ENCODE measurements at regions not wholly inside any gene's neighbourhood (a gene's known extent, or its start where the extent isn't known, plus 50 kb on each side); places are given as distances from the start of the nearest gene placed in this dataset.

DNA sequence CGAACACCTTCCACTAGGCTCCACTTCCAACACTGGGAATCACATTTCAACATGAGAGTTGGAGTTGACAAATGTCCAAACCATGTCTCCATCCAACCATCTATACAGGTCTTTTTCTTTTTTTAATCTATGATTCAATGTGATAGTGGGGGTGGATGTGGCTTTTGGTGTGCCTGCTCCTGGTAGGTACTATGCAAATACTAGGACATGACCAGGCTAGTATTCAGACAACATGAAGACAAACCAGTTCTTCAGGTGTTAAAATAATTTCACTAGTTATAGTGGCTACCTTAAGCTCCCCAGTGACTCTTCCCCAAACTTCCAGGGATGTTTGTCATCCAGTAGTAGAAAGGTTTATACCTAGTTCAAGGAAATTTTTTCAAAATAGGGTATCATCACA lies 387.5 kb downstream of the CDH2 start:
- ATAC-seq: no peak
- peaks cover 22 to 27% of the 10 kb centered on the region in 2 donors for H3K9me3 Mint-ChIP-seq
- H3K36me3 Mint-ChIP-seq: peaks cover 10 to 21% of the 10 kb centered on the region in 2 donors
- H3K27ac Mint-ChIP-seq: no peak overlapping the region
- DNase-seq (ENCODE audit: low spot score in 2 of 2): no peak

- peaks cover 23 to 29% of the 10 kb centered on the region in 2 donors for H3K9me3 Mint-ChIP-seq
- ATAC-seq: no peak
- no peak for DNase-seq (ENCODE audit: low spot score in 2 of 2)
- H3K27ac Mint-ChIP-seq: no peak overlapping the region
- H3K36me3 Mint-ChIP-seq: peaks cover 10 to 21% of the 10 kb centered on the region in 2 donors
These were observed 389.4 kb downstream of the CDH2 start for GRCh38 chr18:27787547-27787946.

DNA sequence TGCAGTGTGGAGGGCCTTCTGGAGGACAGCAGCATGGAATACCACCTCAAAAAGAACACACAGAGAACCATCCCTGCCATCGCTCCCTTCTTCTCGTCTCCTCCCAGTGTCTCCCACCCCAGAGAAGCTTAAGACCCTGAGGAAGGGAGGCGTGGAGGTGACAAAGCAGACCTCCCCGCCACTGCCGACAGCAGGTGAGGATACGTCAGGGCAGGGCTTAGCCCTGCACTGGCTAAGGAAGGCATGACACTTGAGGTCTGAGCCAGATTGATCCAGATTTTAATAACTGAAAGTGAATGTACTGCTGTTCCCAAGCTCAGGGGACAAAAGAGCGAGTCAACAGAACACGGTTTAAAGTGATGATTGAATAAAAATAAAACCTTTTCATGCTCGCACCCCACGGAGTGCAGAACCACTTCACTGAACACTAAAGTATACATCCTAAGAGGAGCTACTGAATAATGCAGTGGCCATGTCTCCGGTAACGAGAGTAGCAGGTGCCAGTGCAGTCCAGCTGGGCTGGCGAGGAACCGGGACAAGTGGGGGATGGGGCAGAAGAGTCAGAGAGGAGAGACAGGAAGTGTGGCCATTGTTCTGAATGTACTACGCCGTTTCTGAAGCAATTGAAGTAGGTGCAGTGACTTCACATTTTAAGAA lies 391.0 kb downstream of the CDH2 start:
- Mint-ChIP-seq H3K36me3 (peaks cover 10 to 21% of the 10 kb centered on the region in 2 donors), H3K27ac (no peak overlapping the region), H3K9me3 (peaks cover 23 to 29% of the 10 kb centered on the region in 2 donors)
- no peak for ATAC-seq
- DNase-seq (ENCODE audit: low spot score in 2 of 2): no peak

DNA sequence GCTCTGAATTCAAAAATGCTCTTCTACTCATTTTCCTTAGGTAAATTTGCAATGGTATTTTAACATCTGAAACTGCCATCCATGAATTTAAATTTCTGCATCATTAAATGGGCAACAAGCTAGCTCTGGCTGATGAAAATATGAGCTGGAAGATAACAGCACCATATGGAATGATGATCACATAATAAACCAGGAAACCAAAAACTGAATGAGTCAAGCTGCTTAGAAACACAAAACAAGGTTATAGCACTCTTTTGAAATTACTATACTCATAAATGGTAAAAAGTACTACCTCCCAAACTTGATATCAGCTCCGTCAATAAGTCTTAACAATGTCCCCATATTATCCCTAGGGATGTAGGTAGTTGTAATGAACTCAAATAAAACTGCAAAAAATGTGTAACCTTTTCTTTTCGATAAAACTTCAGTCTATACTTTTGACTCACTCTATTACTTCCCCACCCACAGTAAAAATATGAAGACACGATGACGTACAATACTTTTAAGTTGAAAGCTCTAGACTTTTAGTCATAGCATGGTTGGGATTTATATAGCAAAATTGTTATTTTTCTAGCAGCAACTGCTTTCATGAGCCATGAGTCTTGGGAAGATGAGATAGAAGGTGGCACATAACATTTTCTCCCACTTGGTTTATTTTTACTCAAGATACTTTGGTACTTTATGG lies 396.7 kb downstream of the CDH2 start:
- no peak for ATAC-seq

DNA sequence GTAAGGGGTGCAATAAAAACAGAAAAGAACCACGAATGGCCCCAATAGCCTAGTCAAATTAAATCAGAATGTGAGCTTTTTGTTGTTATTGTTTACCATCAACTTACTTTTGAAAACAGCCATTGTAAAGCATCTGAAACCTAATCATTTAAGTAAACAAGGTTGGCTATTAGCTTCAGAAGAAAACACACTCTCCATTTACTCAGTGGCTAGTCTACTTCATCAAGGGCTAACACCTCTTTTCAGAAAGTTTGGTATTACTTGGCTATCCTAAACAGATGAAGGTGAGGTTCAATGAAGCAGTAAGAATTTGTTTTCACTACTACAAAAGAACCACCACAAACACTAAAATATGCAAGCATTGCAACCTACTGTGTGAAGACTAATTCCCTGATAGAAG lies 398.0 kb downstream of the CDH2 start:
- H3K9me3 Mint-ChIP-seq: peaks cover 5 to 17% of the 10 kb centered on the region in 2 donors
- DNase-seq (ENCODE audit: low spot score in 2 of 2) (no peak), ATAC-seq (no peak)

More for the DNA sequence above, 396.7 kb downstream of the CDH2 start:
- no peaks in the 10 kb centered on the region for H3K36me3 Mint-ChIP-seq
- no peak overlapping the region for H3K27ac Mint-ChIP-seq
- peaks cover 5 to 14% of the 10 kb centered on the region in 2 donors for H3K9me3 Mint-ChIP-seq
- DNase-seq (ENCODE audit: low spot score in 2 of 2): no peak

DNA sequence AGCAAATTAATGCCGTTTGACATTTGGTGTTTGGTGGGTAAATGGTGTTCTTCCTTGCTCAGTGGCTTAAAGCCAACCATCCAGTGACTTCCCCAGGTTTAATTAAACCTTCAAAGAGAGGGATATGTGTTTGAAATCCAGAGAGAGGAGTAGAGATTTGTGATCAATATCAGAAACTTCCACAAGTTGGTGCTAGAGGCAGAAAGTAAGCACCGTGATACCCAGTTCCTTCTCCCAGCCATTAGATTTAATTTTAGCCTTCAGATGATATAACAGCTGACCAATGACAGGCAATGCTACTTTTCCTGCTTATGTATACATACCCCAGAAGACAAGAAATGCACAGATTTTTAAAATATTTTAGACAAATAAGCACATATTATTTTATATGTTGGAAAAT lies 398.5 kb downstream of the CDH2 start:
- Mint-ChIP-seq H3K9me3 (peaks cover 5 to 17% of the 10 kb centered on the region in 2 donors), H3K36me3 (no peaks in the 10 kb centered on the region), H3K27ac (no peak overlapping the region)
- ATAC-seq (no peak), DNase-seq (ENCODE audit: low spot score in 2 of 2) (no peak)

More for the DNA sequence above, 398.0 kb downstream of the CDH2 start:
- Mint-ChIP-seq H3K36me3 (no peaks in the 10 kb centered on the region), H3K27ac (no peak overlapping the region)

DNA sequence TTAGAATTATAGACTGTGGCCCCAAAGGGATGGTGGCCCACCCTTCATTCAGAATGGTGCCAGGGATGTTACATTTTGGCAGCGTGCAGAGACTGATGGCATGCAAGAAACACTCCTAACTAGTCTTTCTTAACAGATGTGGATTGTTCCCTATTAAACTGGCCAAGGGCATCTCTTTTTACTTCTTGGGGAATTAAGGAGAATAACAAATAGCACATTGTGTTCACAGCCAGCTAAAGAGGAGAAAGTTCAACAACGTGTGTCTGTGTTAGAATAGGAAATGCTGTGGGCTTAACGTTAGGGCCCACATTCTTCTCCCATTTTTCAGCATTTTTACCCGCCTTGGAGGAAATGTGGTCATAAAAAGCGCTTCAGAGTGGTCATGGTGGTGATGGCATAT lies 404.8 kb downstream of the CDH2 start:
- DNase-seq (ENCODE audit: low spot score in 2 of 2) (no peak), ATAC-seq (no peak)
- H3K9me3 Mint-ChIP-seq: peaks cover 2 to 12% of the 10 kb centered on the region in 2 donors
- H3K27ac Mint-ChIP-seq: no peak overlapping the region
- no peaks in the 10 kb centered on the region for H3K36me3 Mint-ChIP-seq

GRCh38 chr18:27771571-27771970 lies 405.4 kb downstream of the CDH2 start:
- Mint-ChIP-seq H3K27ac (no peak overlapping the region), H3K36me3 (no peaks in the 10 kb centered on the region), H3K9me3 (peaks cover 4 to 12% of the 10 kb centered on the region in 2 donors)
- DNase-seq (ENCODE audit: low spot score in 2 of 2) (no peak), ATAC-seq (no peak)

DNA sequence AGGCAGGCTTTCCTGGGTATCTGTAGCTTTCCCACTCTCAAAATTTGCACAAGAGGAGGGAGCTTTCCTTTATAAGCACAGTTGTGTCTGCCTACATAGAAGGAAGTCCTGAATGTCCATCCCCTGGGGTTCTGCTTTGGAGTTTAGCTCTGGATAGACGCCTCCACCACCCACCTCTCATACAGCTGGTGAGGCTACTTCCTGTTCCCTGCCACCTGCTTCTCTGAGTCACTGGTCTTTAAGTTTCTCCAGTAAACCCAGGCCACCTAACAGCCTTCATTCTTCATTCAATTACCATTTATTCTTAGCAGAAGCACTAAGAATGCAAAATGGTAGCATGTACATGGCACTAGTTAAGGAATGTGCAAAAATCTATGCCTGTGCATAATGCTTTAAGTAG lies 407.8 kb downstream of the CDH2 start:
- DNase-seq (ENCODE audit: low spot score in 2 of 2) (no peak), ATAC-seq (no peak)
- Mint-ChIP-seq H3K9me3 (peaks cover 4 to 5% of the 10 kb centered on the region in 2 donors), H3K36me3 (no peaks in the 10 kb centered on the region), H3K27ac (no peak overlapping the region)

- DNase-seq (ENCODE audit: low spot score in 2 of 2): no peak
- H3K9me3 Mint-ChIP-seq: peaks cover 4% of the 10 kb centered on the region in 2 donors
- ATAC-seq: no peak
- no peaks in the 10 kb centered on the region for H3K36me3 Mint-ChIP-seq
- H3K27ac Mint-ChIP-seq: no peak overlapping the region
These were observed 413.0 kb downstream of the CDH2 start for GRCh38 chr18:27763936-27764335.

- Mint-ChIP-seq H3K36me3 (no peaks in the 10 kb centered on the region), H3K27ac (no peak overlapping the region), H3K9me3 (peaks cover 4 to 5% of the 10 kb centered on the region in 2 donors)
- DNase-seq (ENCODE audit: low spot score in 2 of 2) (no peak), ATAC-seq (no peak)
These were observed 413.6 kb downstream of the CDH2 start for GRCh38 chr18:27763341-27763740.

GRCh38 chr18:27762054-27762453 lies 414.9 kb downstream of the CDH2 start:
- Mint-ChIP-seq H3K9me3 (peaks cover 1 to 14% of the 10 kb centered on the region in 2 donors), H3K36me3 (no peaks in the 10 kb centered on the region), H3K27ac (no peak overlapping the region)
- ATAC-seq (no peak), DNase-seq (ENCODE audit: low spot score in 2 of 2) (no peak)

GRCh38 chr18:27752944-27753343 lies 424.0 kb downstream of the CDH2 start:
- no peak overlapping the region for H3K27ac Mint-ChIP-seq
- DNase-seq (ENCODE audit: low spot score in 2 of 2) (no peak), ATAC-seq (no peak)
- H3K36me3 Mint-ChIP-seq: peaks cover 0 to 6% of the 10 kb centered on the region in 2 donors
- H3K9me3 Mint-ChIP-seq: peaks cover 17 to 27% of the 10 kb centered on the region in 2 donors

DNA sequence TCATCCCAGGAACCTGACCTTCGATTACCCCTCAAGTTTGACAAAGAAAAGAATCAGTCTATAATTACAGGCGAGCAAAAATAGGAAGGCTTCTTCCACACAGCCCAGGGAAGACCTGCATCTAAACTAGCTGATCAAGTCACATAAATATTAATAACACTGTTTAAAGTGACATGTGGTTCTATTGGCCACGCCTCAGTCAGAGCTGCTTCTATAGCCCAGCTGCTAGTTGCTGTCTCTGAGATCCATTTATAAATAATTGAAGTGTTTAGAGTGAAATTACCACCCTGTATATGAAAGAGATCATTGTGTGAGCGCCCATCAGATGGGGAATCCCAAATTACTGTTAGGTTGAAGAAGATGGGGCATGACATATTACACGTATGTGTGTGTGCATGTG lies 426.0 kb downstream of the CDH2 start:
- ATAC-seq (no peak), DNase-seq (ENCODE audit: low spot score in 2 of 2) (no peak)
- Mint-ChIP-seq H3K27ac (no peak overlapping the region), H3K9me3 (peaks cover 16 to 35% of the 10 kb centered on the region in 2 donors), H3K36me3 (peaks cover 0 to 6% of the 10 kb centered on the region in 2 donors)

GRCh38 chr18:27750014-27750413 lies 426.9 kb downstream of the CDH2 start:
- no peak for ATAC-seq
- Mint-ChIP-seq H3K9me3 (peaks cover 16 to 35% of the 10 kb centered on the region in 2 donors), H3K27ac (no peak overlapping the region), H3K36me3 (peaks cover 0 to 6% of the 10 kb centered on the region in 2 donors)
- DNase-seq (ENCODE audit: low spot score in 2 of 2): no peak

DNA sequence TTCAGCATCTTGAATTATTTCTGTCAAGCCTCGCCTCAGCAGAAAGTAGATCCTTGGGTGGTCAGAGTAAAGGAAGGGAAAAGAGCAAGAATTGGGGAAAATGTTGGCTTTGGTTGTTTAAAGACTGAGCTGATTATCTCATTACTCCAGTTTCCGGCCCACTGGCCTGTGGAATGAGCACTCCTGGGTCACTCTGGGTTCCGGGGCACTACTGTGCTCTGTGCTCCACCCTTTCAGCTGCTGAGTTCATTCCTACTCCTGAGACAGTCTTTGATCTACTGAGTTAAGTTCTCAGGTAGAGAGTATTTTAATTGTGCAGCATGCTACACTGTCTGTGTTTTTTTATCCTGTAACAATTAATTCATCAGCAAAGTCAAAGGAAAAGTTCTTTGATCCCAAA lies 427.7 kb downstream of the CDH2 start:
- no peak overlapping the region for H3K27ac Mint-ChIP-seq
- H3K36me3 Mint-ChIP-seq: peaks cover 0 to 6% of the 10 kb centered on the region in 2 donors
- H3K9me3 Mint-ChIP-seq: peaks cover 17 to 31% of the 10 kb centered on the region in 2 donors
- no peak for DNase-seq (ENCODE audit: low spot score in 2 of 2)
- ATAC-seq: no peak

DNA sequence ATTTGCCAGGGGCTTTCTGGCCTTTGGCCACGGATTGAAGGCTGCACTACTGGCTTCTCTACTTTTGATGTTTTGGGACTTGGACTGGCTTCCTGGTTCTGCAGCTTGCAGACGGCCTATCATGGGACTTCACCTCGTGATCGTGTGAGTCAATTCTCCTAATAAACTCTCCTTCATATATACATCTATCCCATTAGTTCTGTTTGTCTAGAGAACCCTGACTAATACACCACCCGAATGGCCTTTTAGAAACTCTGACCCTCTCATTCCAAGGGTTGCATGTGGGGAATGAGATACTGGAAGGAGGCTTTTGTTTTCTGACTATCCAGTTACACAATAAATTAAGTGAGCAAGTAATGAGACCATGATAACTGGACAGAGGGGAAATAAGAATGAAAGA lies 430.7 kb downstream of the CDH2 start:
- Mint-ChIP-seq H3K36me3 (peaks cover 0 to 6% of the 10 kb centered on the region in 2 donors), H3K9me3 (peaks cover 16 to 30% of the 10 kb centered on the region in 2 donors), H3K27ac (peak overlapping the region in 1 of 2 donors; percentile 55)
- ATAC-seq (no peak), DNase-seq (ENCODE audit: low spot score in 2 of 2) (no peak)

DNA sequence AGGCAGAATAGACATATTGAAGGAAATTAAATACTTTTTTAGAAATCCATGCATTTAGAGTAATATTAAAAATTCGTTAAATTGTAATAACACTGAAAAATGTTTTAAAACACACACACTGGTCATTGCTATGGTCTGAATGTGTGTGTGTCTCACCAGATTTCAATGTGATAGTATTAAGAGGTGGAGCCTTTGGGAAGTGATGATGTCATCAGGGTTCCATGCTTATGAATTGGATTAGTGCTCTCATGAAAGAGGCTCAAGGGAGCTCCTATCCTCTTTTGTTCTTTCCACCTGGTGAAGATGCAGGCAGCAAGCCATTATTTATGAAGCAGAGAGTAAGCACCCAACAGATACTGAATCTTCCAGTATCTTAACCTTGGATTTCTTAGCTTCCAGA lies 441.8 kb downstream of the CDH2 start:
- H3K36me3 Mint-ChIP-seq: no peaks in the 10 kb centered on the region
- peaks cover 9 to 17% of the 10 kb centered on the region in 2 donors for H3K9me3 Mint-ChIP-seq
- ATAC-seq (no peak), DNase-seq (ENCODE audit: low spot score in 2 of 2) (no peak)
- no peak overlapping the region for H3K27ac Mint-ChIP-seq

Measured in activated naive CD4-positive, alpha-beta T cell treated with anti-CD3 and anti-CD28 coated beads, Interleukin-2, amount 50 U/mL, for 72 hours (primary cell).